ENCODE measurements at regions not wholly inside any gene's neighbourhood (a gene's known extent, or its start where the extent isn't known, plus 50 kb on each side); places are given as distances from the start of the nearest gene placed in this dataset.

GRCh38 chr22:35183917-35184316, 73.4 kb upstream of the HMGXB4 start:
- Histone ChIP-seq H3K36me3 (ENCODE audit: control insufficient read depth, insufficient read depth, low read length) (no peaks in the 10 kb centered on the region), H4K20me1 (ENCODE audit: insufficient read depth, low read length) (no peaks in the 10 kb centered on the region), H3K4me2 (ENCODE audit: low read depth, low read length) (no peak overlapping the region), H3K56ac (ENCODE audit: extremely low read depth, insufficient read depth, low read length) (no peak overlapping the region), H3K18ac (ENCODE audit: low read depth, low read length) (no peak overlapping the region), H2BK5ac (ENCODE audit: low read depth, low read length, poor library complexity, severe bottlenecking) (no peak overlapping the region), H2AK5ac (ENCODE audit: low read depth, low read length) (no peak overlapping the region), H4K91ac (ENCODE audit: insufficient read depth, low read depth, low read length) (no peak overlapping the region), H2BK20ac (ENCODE audit: low read depth, low read length) (no peak overlapping the region), H3K23ac (ENCODE audit: low read depth, low read length) (no peak overlapping the region), H2BK120ac (ENCODE audit: low read depth, low read length) (no peak overlapping the region), H3K9me3 (ENCODE audit: control insufficient read depth, insufficient read depth, low read length) (no peaks in the 10 kb centered on the region), H3K14ac (replicated peaks; ENCODE audit: low read depth, low read length) (no peak overlapping the region), H3K4me3 (ENCODE audit: insufficient read depth, low read depth, low read length) (no peak overlapping the region), H3K9ac (ENCODE audit: low read depth, low read length) (no peak overlapping the region), H3K27me3 (ENCODE audit: control insufficient read depth, insufficient read depth, low read length) (no peaks in the 10 kb centered on the region), H3K4me1 (ENCODE audit: control insufficient read depth, insufficient read depth, low read length) (no peaks in the 10 kb centered on the region), H3K79me1 (ENCODE audit: low read depth in 1 of 2, low read length in 2 of 2) (no peaks in the 10 kb centered on the region), H4K8ac (ENCODE audit: low read depth in 2 of 2, low read length in 2 of 2) (no peak overlapping the region), H2AFZ (replicated peaks; ENCODE audit: low read length, poor library complexity) (no peak overlapping the region), H2BK15ac (ENCODE audit: low read depth, low read length) (no peak overlapping the region), H4K5ac (ENCODE audit: low read depth, low read length) (no peak overlapping the region), H2AK9ac (replicated peaks; ENCODE audit: low read depth, low read length, poor library complexity) (no peak overlapping the region), H3K9me1 (ENCODE audit: insufficient read depth, low read length) (no peaks in the 10 kb centered on the region), H3K27ac (ENCODE audit: insufficient read depth, low read length) (no peak overlapping the region), H3K4ac (ENCODE audit: low read depth, low read length) (no peak overlapping the region)
- ATAC-seq (ENCODE audit: low read depth) (no peak), DNase-seq (no peak)
- in situ Hi-C loops (cut with MboI; ENCODE audit: low sequenced_read_pairs) (no loop called here), intact Hi-C loops (cut with micrococcal nuclease) (no loop called here), dilution Hi-C loops (cut with HindIII; ENCODE audit: low sequenced_read_pairs, unreplicated experiment) (no loop called here)
- WGBS, 2 experiments (ENCODE audit: extremely low coverage in 2 of 2, insufficient read length in 1 of 2), result no CpG with 5 or more reads among the region's 2 CpGs
- ChIA-PET POLR2A (ENCODE audit: unreplicated experiment) (no interaction called here), CTCF (no interaction called here)
- no peak for TF ChIP-seq MAFK (IDR thresholded peaks at IDR 0.05; ENCODE audit: low read depth, low read length)
- TF ChIP-seq MXI1 (IDR thresholded peaks at IDR 0.05; ENCODE audit: borderline replicate concordance, low read depth, low read length), result no peak
- TF ChIP-seq RFX5 (IDR thresholded peaks at IDR 0.05; ENCODE audit: low read depth, low read length), result no peak
- no peak for TF ChIP-seq RAD21 (IDR thresholded peaks at IDR 0.05; ENCODE audit: low read length)
- no peak for TF ChIP-seq ELK1 (IDR thresholded peaks at IDR 0.05; ENCODE audit: borderline replicate concordance, low read depth, low read length)
- TF ChIP-seq BHLHE40 (IDR thresholded peaks at IDR 0.05; ENCODE audit: low read depth, low read length), result no peak
- TF ChIP-seq, protein P1, sequence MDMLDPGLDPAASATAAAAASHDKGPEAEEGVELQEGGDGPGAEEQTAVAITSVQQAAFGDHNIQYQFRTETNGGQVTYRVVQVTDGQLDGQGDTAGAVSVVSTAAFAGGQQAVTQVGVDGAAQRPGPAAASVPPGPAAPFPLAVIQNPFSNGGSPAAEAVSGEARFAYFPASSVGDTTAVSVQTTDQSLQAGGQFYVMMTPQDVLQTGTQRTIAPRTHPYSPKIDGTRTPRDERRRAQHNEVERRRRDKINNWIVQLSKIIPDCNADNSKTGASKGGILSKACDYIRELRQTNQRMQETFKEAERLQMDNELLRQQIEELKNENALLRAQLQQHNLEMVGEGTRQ (IDR thresholded peaks at IDR 0.05; ENCODE audit: low read depth, low read length), result no peak
- TF ChIP-seq NFE2L2 (IDR thresholded peaks at IDR 0.05; ENCODE audit: low read depth, low read length), result no peak
- no TSS peak for BruUV-seq (replicated peaks)
